C4-2B (cell line): ENCODE measurements at regions not wholly inside any gene's neighbourhood (a gene's known extent, or its start where the extent isn't known, plus 50 kb on each side); places are given as distances from the start of the nearest gene placed in this dataset.

Experiments
- H3K27ac ChIP-seq: fragments of 450-650 bp; 2 replicates; pipeline ENCODE4 v1.5.1; 2017
- ZFX ChIP-seq: fragments of 450-650 bp; IDR thresholded peaks from 2 replicates; pipeline ENCODE4 v1.6.1; 2017
- TF ChIP-seq, protein P1 (sequence below): fragments of 450-650 bp; conservative IDR thresholded peaks from 2 replicates; pipeline ENCODE4 v1.5.1; 2017; ENCODE audit warnings: mild to moderate bottlenecking

DNA sequence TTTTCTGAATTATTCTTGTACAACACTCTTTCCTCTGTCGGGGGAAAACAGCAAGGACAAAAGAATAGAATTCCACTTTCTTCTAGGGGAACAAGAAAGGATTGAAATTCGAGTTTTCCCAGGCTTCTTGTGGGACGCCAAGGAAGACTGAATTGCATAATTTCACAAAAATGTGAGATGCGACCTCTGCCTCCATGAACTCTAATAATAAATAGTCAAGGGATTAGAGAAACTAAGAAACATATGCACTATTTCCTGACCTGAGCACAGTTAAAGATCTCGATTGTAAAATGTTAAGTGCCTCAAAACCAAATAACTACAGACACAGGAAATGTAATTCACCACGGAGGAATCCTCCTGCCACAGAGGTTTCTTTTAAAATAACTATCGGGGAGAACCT lies 117.3 kb upstream of the MARK1 start:
- H3K27ac ChIP-seq: no peak overlapping the region
- TF ChIP-seq, protein P1, sequence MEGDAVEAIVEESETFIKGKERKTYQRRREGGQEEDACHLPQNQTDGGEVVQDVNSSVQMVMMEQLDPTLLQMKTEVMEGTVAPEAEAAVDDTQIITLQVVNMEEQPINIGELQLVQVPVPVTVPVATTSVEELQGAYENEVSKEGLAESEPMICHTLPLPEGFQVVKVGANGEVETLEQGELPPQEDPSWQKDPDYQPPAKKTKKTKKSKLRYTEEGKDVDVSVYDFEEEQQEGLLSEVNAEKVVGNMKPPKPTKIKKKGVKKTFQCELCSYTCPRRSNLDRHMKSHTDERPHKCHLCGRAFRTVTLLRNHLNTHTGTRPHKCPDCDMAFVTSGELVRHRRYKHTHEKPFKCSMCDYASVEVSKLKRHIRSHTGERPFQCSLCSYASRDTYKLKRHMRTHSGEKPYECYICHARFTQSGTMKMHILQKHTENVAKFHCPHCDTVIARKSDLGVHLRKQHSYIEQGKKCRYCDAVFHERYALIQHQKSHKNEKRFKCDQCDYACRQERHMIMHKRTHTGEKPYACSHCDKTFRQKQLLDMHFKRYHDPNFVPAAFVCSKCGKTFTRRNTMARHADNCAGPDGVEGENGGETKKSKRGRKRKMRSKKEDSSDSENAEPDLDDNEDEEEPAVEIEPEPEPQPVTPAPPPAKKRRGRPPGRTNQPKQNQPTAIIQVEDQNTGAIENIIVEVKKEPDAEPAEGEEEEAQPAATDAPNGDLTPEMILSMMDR: no peak
- TF ChIP-seq ZFX: no peak

DNA sequence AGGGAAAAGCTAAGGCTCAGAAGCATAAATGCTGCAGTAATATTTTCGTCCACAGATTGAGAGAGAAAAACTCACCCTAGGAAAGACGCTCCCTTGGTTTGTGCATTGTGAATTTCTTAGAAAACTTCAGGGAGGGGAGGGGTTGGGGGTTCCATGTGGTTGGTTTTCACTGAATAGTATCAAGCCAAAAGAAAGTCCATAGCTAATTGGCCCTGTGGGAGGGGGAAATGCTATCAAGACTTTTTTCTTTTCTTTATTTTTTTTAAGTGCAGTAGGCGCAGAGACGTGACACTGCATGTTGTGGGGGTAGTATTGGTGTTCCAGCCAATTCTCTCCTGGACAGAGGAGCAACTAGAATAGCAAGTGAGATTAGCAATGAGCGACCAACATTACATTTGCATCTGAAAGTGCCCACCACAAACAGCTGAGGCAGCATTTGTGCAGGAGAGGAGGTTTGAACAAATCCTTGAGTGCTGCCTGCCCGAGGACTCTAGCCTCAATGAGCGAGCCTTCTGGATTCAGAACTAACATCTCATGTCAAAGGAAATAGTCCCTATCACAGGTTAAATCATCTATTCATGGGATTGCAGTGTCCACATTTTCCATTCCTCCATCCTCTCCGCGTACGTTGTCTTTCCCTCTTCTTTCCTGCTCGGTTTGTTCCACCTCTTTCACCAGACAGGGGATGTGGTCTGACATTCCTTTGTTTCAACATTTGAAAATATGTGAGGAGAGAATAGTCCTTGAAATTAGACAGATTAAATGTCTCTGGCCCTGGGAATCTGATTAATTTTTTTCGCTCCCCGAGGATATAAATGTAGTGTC lies 118.0 kb upstream of the MARK1 start:
- TF ChIP-seq, protein P1: no peak
- no peak for TF ChIP-seq ZFX
- H3K27ac ChIP-seq: no peak overlapping the region

DNA sequence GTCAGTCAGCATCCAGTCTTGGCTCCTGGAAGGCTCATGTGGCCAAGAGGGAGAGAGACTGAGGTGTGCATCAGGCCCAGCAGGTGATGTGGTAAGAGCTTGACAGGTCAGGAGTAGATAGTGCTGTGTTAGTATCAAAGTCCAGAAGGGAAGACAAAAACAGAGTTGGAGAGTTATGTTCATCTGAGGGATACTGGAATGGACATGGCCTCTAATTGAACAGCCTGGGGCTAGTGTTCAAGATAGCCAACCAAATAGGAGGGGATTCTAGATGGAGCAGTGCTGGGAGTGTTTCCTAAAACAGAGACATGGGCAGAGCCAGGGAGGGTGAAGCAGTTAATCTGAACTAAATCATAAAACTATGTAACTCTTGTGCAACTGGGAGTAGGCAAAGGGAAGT lies 120.7 kb upstream of the MARK1 start:
- no peak for TF ChIP-seq ZFX
- TF ChIP-seq, protein P1: no peak
- H3K27ac ChIP-seq: no peak overlapping the region

DNA sequence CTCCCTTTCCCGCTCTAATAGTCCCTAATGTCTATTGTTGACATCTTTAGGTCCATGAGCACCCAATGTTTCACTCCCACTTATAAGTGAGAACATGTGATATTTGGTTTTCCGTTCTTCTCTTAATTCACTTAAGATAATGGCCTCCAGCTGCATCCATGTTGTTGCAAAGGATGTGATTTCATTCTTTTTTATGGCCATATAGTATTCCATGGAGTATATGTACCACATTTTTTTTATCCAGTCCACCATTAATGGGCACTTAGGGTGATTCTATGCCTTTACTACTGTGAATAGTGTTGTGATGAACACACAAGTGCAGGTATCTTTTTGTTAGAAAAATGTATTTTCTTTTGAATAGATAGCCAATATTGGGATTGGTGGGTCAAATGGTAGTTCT lies 126.0 kb upstream of the RAB3GAP2 start:
- TF ChIP-seq, protein P1: no peak
- no peak for TF ChIP-seq ZFX
- no peak overlapping the region for H3K27ac ChIP-seq

DNA sequence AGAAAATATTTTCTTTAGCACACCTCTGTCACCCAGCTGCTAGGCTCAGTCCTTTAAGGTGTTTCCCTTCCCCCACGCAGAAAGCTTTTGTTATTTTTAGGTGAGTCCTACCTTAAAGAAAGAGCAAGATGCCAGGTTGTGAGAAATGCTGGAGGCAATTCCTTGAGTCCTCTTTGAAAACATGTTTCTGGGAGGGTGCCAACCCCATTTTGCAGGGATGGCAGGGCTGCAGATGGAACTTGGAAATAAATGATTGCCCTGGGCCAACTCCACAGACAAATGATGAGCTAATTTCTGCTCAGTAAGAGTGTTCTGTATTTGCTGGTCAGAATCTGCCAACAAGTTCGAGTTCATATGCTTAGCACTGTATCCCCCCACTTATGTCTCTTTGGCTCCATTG lies 119.2 kb upstream of the RAB3GAP2 start:
- no peak overlapping the region; the same call in 1 of the 2 replicates for H3K27ac ChIP-seq
- TF ChIP-seq, protein P1: no peak
- TF ChIP-seq ZFX: no peak

DNA sequence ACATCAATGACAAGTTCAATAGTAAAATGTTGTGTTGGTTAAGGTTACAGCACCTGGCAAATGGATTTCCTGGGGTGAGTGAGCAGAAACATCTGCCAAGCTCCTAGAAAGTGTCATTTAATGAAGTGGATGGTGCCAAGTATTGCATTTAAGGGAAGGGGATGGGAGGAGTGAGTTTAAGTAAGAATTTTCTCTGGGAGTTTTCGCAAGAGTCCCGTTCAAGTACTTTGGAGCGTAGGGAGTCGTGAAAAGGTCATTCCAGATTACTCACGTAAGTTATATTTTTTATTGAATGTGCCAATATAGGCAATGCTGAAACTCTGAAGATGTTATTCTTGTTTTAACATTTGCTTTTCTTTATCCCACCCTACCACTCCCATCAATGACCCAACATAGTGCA lies 117.4 kb upstream of the RAB3GAP2 start:
- TF ChIP-seq, protein P1: no peak
- no peak for TF ChIP-seq ZFX

DNA sequence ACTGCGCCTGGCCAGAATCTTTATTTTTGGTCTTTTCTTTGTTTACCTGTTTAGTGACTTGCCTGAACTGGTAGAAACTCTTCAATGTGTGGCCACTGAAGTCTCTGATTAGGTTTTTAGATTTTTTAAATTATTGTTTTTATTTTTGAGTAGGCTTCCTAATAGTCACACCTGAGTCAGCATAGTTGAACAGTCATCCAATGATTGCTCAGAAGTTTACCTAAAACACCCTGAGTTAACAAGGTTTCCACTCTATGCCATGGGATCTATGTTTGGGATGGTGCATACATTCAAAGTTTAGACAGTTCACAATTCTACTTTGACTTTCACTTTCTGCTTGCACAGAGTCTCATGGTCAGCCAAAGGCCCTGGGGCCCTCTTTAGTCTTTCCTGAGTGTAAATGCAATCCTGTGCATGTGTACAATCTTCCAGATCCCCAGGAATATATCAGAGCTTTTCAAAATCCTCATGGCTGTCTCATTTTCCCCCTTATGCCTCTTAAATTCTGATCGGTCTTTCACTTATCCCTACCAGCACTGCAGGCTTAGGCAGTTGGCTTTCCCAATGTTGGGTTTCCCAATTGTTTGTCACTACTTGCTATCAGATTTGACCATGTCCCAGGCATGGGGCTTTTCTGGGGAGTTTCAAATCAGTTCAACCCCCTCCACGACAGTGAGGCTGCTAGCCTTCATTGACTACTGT lies 114.4 kb upstream of the RAB3GAP2 start:
- TF ChIP-seq ZFX: no peak
- TF ChIP-seq, protein P1: no peak
- H3K27ac ChIP-seq: no peak overlapping the region

More for the DNA sequence above, 117.4 kb upstream of the RAB3GAP2 start:
- H3K27ac ChIP-seq: no peak overlapping the region
